Esophagus squamous epithelium (tissue), 5 donors: ENCODE measurements at regions not wholly inside any gene's neighbourhood (a gene's known extent, or its start where the extent isn't known, plus 50 kb on each side); places are given as distances from the start of the nearest gene placed in this dataset.

Experiments used
- DNase-seq: peaks from one replicate; lab custom pipeline; 2025; lab: John Stamatoyannopoulos, UW
- H3K27ac ChIP-seq, 4 donors: fragments of 200-600 bp; sonication (generic); one replicate each; pipeline ENCODE4 v1.5.1; 2016 to 2019; ENCODE audit warnings: mild to moderate bottlenecking in 1 of 4
- H3K27me3 ChIP-seq, 4 donors: fragments of 200-600 bp; sonication (generic); 1 replicate in 3 of 4; 2 replicates in 1 of 4; pipeline versions ENCODE4 v1.5.1 to v1.6.0; 2017 to 2021; ENCODE audit warnings: antibody characterized with exemption in 1 of 4
- H3K36me3 ChIP-seq, 3 donors: fragments of 200-600 bp; sonication (generic); one replicate each; pipeline ENCODE4 v1.5.1; 2016 to 2019
- H3K4me1 ChIP-seq, 3 donors: fragments of 200-600 bp; sonication (generic); one replicate each; pipeline ENCODE4 v1.5.1; 2017 to 2019
- H3K4me3 ChIP-seq, 4 donors: fragments of 200-600 bp; sonication (generic); 1 replicate in 3 of 4; 2 replicates in 1 of 4; pipeline ENCODE4 v1.5.1; 2016 to 2019; ENCODE audit warnings: mild to moderate bottlenecking in 2 of 4, moderate library complexity in 1 of 4
- H3K9me3 ChIP-seq, 3 donors: fragments of 200-600 bp; sonication (generic); one replicate each; pipeline ENCODE4 v1.5.1; 2016 to 2019
- POLR2A ChIP-seq, 4 donors: fragments of 450-650 bp; IDR thresholded peaks; one replicate each; pipeline ENCODE4 v1.6.1; 2017; ENCODE audit warnings: antibody characterized with exemption in 4 of 4, mild to moderate bottlenecking in 4 of 4, moderate library complexity in 3 of 4
- WGBS, 2 donors: methylation state at CpG; one replicate each; pipeline ENCODE4 v1.1.5; 2018; 5-methylcytosine and 5-hydroxymethylcytosine counted together
- intact Hi-C: fragments of 100-400 bp; cut with DNase I; formaldehyde crosslinking; loops from one replicate; pipeline ENCODE4 v1.15.0; 2022
- TF ChIP-seq, protein P1 (sequence below), 6 experiments: fragments of 450-650 bp in 4 of 6; fragments of 200-600 bp in 2 of 6; sonication (generic) in 2 of 6; IDR thresholded peaks; one replicate each; pipeline ENCODE4 v1.5.1; 2016 to 2019; ENCODE audit warnings: antibody characterized with exemption in 6 of 6, mild to moderate bottlenecking in 4 of 6, moderate library complexity in 4 of 6
- donor health status: DM: yes; HTN: yes; CAD: no.

DNA sequence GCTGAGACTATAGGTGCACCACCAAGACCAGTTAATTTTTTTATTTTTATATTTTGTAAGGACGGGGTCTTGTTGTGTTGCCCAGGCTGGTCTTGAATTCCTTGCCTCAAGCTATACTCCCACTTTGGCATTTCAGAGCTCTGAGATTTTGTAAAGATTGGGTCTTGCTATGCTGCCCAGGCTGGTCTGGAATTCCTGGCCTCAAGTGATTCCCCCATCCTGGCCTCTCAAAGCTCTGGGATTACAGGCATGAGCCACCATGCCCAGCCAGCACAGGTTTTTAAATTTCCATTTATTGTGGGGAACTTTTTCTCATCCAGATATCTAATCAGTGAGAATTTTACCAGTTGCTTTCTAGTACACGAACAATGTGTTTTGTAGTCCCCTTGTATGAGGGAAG lies 156.1 kb upstream of the VLDLR start:
- H3K4me1 ChIP-seq = peaks cover 0 to 8% (median 0%) of the 10 kb centered on the region in 3 donors
- WGBS, 2 donors = 64 to 92% methylated on average over 2 of the region's 2 CpGs
- H3K27me3 ChIP-seq = no peaks in the 10 kb centered on the region
- no peaks in the 10 kb centered on the region for H3K36me3 ChIP-seq
- no peak overlapping the region for H3K27ac ChIP-seq
- H3K4me3 ChIP-seq = no peak overlapping the region
- TF ChIP-seq, protein P1, sequence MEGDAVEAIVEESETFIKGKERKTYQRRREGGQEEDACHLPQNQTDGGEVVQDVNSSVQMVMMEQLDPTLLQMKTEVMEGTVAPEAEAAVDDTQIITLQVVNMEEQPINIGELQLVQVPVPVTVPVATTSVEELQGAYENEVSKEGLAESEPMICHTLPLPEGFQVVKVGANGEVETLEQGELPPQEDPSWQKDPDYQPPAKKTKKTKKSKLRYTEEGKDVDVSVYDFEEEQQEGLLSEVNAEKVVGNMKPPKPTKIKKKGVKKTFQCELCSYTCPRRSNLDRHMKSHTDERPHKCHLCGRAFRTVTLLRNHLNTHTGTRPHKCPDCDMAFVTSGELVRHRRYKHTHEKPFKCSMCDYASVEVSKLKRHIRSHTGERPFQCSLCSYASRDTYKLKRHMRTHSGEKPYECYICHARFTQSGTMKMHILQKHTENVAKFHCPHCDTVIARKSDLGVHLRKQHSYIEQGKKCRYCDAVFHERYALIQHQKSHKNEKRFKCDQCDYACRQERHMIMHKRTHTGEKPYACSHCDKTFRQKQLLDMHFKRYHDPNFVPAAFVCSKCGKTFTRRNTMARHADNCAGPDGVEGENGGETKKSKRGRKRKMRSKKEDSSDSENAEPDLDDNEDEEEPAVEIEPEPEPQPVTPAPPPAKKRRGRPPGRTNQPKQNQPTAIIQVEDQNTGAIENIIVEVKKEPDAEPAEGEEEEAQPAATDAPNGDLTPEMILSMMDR (IDR thresholded peaks at IDR 0.05) = no peak
- no peak for TF ChIP-seq POLR2A (IDR thresholded peaks at IDR 0.05)
- intact Hi-C loops = no loop called here
- H3K9me3 ChIP-seq = peaks cover 0 to 10% (median 0%) of the 10 kb centered on the region in 3 donors
- no peak for DNase-seq

DNA sequence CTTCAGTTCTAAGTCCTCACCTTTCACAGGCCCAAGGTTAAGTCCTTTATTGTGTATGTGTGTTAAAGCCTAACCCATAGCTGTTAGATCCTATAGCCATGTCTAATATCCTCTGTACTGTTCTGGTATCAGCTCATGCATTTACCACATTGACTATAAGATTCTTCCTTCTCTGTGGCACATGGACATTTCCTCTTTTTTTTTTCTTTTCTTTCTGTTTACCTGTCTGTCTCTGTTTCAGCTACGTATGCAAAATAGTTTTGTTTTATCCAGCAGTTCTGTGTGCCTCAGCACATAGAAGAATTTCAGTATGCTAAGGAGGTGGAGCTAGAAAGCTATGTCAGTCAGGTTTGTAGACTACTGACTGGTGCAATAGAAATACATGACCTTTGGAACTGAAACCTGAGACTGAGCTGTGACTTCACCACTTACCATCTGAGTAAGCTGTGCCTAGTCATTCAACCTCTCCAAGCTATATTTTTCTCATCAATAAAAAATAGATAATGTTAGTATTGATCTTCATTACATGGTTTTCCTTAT lies 155.6 kb upstream of the VLDLR start:
- no peak for DNase-seq
- TF ChIP-seq, protein P1 (IDR thresholded peaks at IDR 0.05) = no peak
- TF ChIP-seq POLR2A (IDR thresholded peaks at IDR 0.05) = no peak
- H3K36me3 ChIP-seq = no peaks in the 10 kb centered on the region
- H3K9me3 ChIP-seq = peaks cover 0 to 10% (median 0%) of the 10 kb centered on the region in 3 donors
- H3K4me1 ChIP-seq = peaks cover 0 to 8% (median 0%) of the 10 kb centered on the region in 3 donors
- WGBS, 2 donors = 57 to 73% methylated on average over 1 of the region's 1 CpG
- H3K27ac ChIP-seq = no peak overlapping the region
- intact Hi-C loops = no loop called here
- H3K27me3 ChIP-seq = no peaks in the 10 kb centered on the region
- H3K4me3 ChIP-seq = no peak overlapping the region

DNA sequence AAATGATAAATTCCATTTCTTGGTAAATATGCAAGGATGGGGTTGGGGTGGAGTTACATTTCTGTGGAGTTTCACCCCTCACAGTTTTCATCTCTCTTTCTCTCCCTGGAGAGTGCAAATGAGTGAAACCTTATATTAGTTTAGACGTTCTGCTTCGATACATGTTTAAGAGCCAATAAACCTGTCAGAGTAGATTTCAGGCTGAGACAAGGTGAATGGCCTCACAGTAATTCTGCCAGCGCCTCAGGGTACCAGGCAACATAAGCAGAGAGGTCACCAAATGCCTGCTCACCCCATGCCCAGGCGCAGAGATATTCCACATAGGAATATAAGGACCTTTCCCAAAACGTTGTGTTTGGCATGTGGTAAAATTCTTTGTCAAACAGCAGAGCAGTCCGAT lies 154.9 kb upstream of the VLDLR start:
- peaks cover 0 to 8% (median 0%) of the 10 kb centered on the region in 3 donors for H3K4me1 ChIP-seq
- no peak for DNase-seq
- WGBS, 2 donors = 59 to 62% methylated on average over 6 of the region's 6 CpGs
- H3K27me3 ChIP-seq = no peaks in the 10 kb centered on the region
- H3K9me3 ChIP-seq = peaks cover 0 to 3% (median 0%) of the 10 kb centered on the region in 3 donors
- H3K27ac ChIP-seq = no peak overlapping the region
- no peak overlapping the region for H3K4me3 ChIP-seq
- TF ChIP-seq POLR2A (IDR thresholded peaks at IDR 0.05) = no peak
- TF ChIP-seq, protein P1 (IDR thresholded peaks at IDR 0.05) = no peak
- intact Hi-C loops = no loop called here
- H3K36me3 ChIP-seq = no peaks in the 10 kb centered on the region

DNA sequence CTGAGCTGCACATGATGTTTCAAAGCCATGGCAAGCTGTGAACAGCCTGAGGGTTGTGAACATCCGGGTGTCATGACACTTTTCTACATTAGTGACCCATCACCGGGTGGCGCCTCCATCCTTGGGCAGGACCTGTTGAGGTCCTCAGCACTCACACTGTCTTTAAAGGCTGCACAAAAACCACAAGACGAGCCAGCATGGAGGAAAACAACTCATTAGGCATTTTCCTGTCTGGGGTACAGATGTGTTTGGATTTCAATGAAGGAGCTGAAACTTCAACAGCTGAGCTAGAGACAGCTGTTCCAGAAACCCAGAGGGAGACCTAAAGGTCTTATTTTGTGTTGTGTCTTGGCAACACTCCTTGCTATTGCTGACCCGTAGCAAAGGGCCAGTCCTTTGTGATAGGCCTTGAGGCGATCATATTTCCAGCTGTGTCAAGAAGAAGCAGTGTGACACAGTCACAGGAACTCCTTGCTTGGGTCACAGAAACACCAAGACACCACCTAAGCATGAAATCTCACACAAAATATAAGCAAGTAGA lies 151.8 kb upstream of the VLDLR start:
- Histone ChIP-seq H3K27ac (no peak overlapping the region), H3K36me3 (no peaks in the 10 kb centered on the region), H3K4me1 (peaks cover 0 to 5% (median 0%) of the 10 kb centered on the region in 3 donors), H3K27me3 (no peaks in the 10 kb centered on the region), H3K9me3 (no peaks in the 10 kb centered on the region), H3K4me3 (no peak overlapping the region)
- intact Hi-C loops = no loop called here
- WGBS, 2 donors = 57 to 59% methylated on average over 6 of the region's 6 CpGs
- no peak for TF ChIP-seq POLR2A (IDR thresholded peaks at IDR 0.05)
- TF ChIP-seq, protein P1 (IDR thresholded peaks at IDR 0.05) = no peak
- DNase-seq = no peak

DNA sequence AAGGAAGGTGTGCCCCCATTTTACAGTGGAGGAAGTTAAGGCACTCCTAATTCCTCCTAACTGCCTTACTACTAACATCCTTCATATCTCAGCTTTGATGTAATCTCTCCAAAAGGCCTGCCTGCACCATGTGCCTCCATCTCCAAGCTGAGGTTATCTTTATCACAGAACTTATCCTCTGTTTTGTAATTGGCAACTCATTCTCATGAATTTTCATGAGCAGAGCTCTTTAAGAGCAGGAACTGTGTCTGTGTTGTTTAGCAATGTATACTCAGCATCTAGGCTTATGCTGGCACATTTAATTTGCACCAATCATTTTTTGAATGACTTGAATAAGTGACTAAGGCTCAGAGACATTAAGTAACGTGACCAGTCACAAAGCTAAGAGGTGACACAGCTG lies 147.9 kb upstream of the VLDLR start:
- no peaks in the 10 kb centered on the region for H3K9me3 ChIP-seq
- intact Hi-C loops = no loop called here

More for the DNA sequence above, 147.9 kb upstream of the VLDLR start:
- Histone ChIP-seq H3K36me3 (no peaks in the 10 kb centered on the region), H3K4me3 (no peak overlapping the region), H3K4me1 (no peaks in the 10 kb centered on the region), H3K27ac (no peak overlapping the region), H3K27me3 (no peaks in the 10 kb centered on the region)
- TF ChIP-seq, protein P1 (IDR thresholded peaks at IDR 0.05) = no peak
- no peak for TF ChIP-seq POLR2A (IDR thresholded peaks at IDR 0.05)
- DNase-seq = no peak
- WGBS, 2 donors = 50 to 61% methylated on average over 1 of the region's 1 CpG
